Choroid plexus epithelial cell (primary cell): ENCODE measurements at regions not wholly inside any gene's neighbourhood (a gene's known extent, or its start where the extent isn't known, plus 50 kb on each side); places are given as distances from the start of the nearest gene placed in this dataset.
A peak's percentile ranks its signal among the peaks of the same experiment; 100 is the strongest.

ENCODE experiments used
- DNase-seq: peaks from one replicate; pipeline ENCODE4 v3.0.0-alpha.2; 2010; ENCODE audit warnings: low read depth
- H3K4me3 ChIP-seq: 2 replicates; pipeline ENCODE4 v1.5.1; 2011; ENCODE audit warnings: low read depth, mild to moderate bottlenecking, control low read depth, low read length, moderate library complexity
- CTCF ChIP-seq: conservative IDR thresholded peaks from 2 replicates; pipeline ENCODE4 v1.5.1; 2011; ENCODE audit warnings: low read depth, mild to moderate bottlenecking, control low read depth, inconsistent platforms, low read length, moderate library complexity

DNA sequence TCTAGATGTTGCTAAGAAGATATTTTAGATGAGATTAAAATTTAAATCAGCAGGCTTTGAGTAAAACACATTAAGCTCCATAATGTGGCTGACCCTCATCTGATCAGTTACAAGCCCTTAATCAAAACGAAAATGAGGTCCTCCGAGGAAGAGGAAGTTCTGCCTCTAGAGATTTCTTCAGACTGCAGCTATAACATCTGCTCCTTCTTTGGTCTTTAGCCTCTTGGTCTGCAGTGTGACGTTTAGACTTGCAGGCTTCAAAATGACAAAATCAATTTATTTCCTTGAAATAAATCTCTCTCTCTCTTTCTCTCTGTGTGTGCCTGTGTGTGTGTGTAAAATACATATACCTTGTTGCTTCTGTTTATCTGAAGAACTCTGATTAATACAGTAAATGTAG, 1429.8 kb upstream of the CDH9 start:
- no peak for TF ChIP-seq CTCF
- no peak overlapping the region for H3K4me3 ChIP-seq
- peak; percentile 44 for DNase-seq

DNA sequence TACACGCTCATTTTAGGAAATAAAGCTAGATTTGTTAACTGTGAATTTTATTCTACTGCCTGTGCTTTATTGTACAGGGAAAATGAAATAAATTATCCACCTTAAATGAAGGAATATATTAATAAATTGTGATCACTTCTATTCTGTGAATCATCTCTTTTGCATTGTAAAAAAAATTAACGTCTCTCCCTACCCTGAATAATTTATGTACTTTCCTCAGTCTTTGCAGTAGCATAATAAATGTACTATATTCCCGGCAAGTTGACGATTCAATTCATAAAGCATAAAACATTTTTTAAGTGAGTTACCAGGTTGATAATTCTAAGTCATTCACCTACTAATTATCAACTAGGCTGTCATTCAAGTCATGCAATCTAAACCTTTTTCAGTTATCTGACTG, 1425.3 kb upstream of the CDH9 start:
- H3K4me3 ChIP-seq, result no peak overlapping the region
- TF ChIP-seq CTCF, result no peak
- no peak for DNase-seq

GRCh38 chr5:28451483-28451882, 1413.1 kb upstream of the CDH9 start:
- no peak overlapping the region for H3K4me3 ChIP-seq
- peak; percentile 16 for DNase-seq
- no peak for TF ChIP-seq CTCF

DNA sequence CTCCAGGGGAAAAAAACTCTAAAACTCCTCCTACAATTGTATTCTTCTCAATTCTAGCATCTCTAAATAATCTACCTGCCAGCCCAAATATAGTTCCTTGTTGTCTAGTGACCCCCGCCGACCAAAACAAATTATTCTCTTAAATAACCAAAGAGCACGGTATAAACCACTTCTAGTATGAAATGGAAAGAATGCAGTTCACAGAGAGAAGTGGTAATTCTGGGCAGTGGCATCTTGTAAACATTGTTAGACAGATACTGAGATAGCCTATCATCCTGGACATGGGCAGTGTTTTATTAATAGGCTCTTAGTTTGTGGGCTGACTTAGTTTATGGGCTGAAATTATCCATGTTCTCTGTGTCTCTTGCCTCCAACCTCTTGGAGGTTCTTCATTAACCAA, 1412.6 kb upstream of the CDH9 start:
- DNase-seq, result no peak
- no peak overlapping the region for H3K4me3 ChIP-seq
- TF ChIP-seq CTCF, result no peak

DNA sequence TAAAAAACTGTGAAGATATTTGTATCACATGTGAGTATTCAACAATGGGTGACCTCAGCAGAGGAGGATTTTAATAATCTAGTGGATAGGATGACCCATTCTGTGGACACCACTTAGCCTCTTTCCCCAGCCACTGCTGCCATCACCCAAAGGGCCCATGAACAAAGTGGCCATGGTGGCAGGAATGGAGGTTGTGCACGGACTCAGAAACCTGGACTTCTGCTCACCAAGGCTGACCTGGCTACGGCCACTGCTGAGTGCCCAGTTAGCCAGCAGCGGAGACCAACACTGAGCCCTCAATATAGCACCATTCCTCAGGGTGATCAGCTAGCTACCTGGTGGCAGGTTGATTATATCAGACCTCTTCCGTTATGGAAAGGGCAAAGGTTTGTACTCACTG, 1410.4 kb upstream of the CDH9 start:
- DNase-seq, result no peak
- no peak for TF ChIP-seq CTCF
- no peak overlapping the region for H3K4me3 ChIP-seq

GRCh38 chr5:28430565-28431178, 1392.3 kb upstream of the CDH9 start:
- no peak overlapping the region for H3K4me3 ChIP-seq
- DNase-seq, result no peak
- no peak for TF ChIP-seq CTCF

DNA sequence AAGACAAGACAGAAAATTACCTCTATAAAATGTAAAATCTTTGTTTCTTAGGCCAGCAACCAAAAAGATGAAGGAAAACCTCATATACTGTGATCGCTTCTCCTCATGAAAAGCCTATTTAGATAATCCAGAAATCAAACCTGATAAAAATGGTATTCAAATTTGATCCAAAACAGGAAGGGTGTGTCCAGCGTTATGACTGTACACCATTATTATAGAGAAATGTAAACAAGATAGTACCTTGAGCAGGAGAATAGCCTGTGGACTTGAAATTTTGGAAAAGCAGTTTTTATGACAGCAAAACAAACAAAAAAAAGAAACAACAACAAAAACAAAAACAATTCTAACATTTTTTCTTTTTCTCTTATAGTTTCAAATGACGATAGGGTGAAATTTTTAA, 1382.8 kb upstream of the CDH9 start:
- TF ChIP-seq CTCF, result no peak
- no peak overlapping the region for H3K4me3 ChIP-seq
- no peak for DNase-seq
